DND-41 (cell line): ENCODE measurements at regions not wholly inside any gene's neighbourhood (a gene's known extent, or its start where the extent isn't known, plus 50 kb on each side); places are given as distances from the start of the nearest gene placed in this dataset.

Experiments used
- CTCF ChIP-seq: IDR thresholded peaks from 2 replicates; pipeline ENCODE4 v1.5.1; 2012; ENCODE audit warnings: borderline replicate concordance, low read length, moderate library complexity, mild to moderate bottlenecking; ENCODE audit not compliant: poor library complexity, severe bottlenecking; ENCODE audit errors: extremely low read depth
- EZH2 ChIP-seq: IDR thresholded peaks from 3 replicates; pipeline ENCODE4 v1.6.1; 2012; ENCODE audit warnings: borderline replicate concordance, low read depth, mild to moderate bottlenecking, moderate library complexity, low read length, inconsistent platforms; ENCODE audit not compliant: severe bottlenecking

GRCh38 chr4:167956676-167957075 is 135.7 kb upstream of the ANXA10 start:
- TF ChIP-seq EZH2 (no peak), CTCF (no peak)
